H1 (cell line): ENCODE measurements at regions not wholly inside any gene's neighbourhood (a gene's known extent, or its start where the extent isn't known, plus 50 kb on each side); places are given as distances from the start of the nearest gene placed in this dataset.

Experiments used
- CTCF ChIA-PET: fragments of 300-600 bp; sonication (Branson Sonifier 250); formaldehyde crosslinking; loops from one replicate; lab custom pipeline; 2021; ENCODE audit not compliant: partially characterized antibody; lab: Charles Lee
- POLR2A ChIA-PET: fragments of 300-600 bp; sonication (Branson Sonifier 250); formaldehyde crosslinking; loops from one replicate; lab custom pipeline; 2021; ENCODE audit warnings: inconsistent platforms; ENCODE audit not compliant: partially characterized antibody; lab: Charles Lee
- DNase-seq, 2 experiments: peaks; one replicate each; pipeline versions ENCODE4 v3.0.0 to v3.0.0-alpha.2; 2010 to 2022; ENCODE audit warnings: low spot score in 2 of 2, low read depth in 1 of 2, mixed read lengths in 1 of 2
- FAIRE-seq: peaks from 2 replicates; lab custom pipeline; 2011; peaks lifted over from hg19 to GRCh38; lab: Jason Lieb, UNC
- H2AFZ ChIP-seq: 2 replicates; pipeline ENCODE4 v1.8.1; 2012; ENCODE audit warnings: low read length, inconsistent platforms
- H2AK5ac ChIP-seq: 2 replicates; pipeline ENCODE4 v1.6.1; 2013; ENCODE audit warnings: low read depth, low read length
- H2BK120ac ChIP-seq: replicated peaks from 2 replicates; pipeline ENCODE3; 2013; ENCODE audit warnings: low read depth, low read length, inconsistent platforms
- H2BK12ac ChIP-seq: 2 replicates; pipeline ENCODE4 v1.6.1; 2013; ENCODE audit warnings: low read depth, low read length
- H2BK15ac ChIP-seq: 2 replicates; pipeline ENCODE4 v1.6.1; 2013; ENCODE audit warnings: low read length
- H2BK20ac ChIP-seq: 2 replicates; pipeline ENCODE4 v1.6.1; 2013; ENCODE audit warnings: low read length
- H2BK5ac ChIP-seq: 2 replicates; pipeline ENCODE4 v1.6.1; 2013; ENCODE audit warnings: low read depth, low read length
- H3K14ac ChIP-seq: 2 replicates; pipeline ENCODE4 v1.6.1; 2013; ENCODE audit warnings: inconsistent platforms; ENCODE audit not compliant: insufficient read length
- H3K18ac ChIP-seq: 2 replicates; pipeline ENCODE4 v1.6.1; 2013; ENCODE audit warnings: low read length; ENCODE audit errors: extremely low read depth
- H3K23ac ChIP-seq: 2 replicates; pipeline ENCODE4 v1.6.1; 2013; ENCODE audit warnings: inconsistent platforms; ENCODE audit not compliant: insufficient read length
- H3K23me2 ChIP-seq: 2 replicates; pipeline ENCODE4 v1.6.1; 2013; ENCODE audit warnings: low read depth, low read length
- H3K27ac ChIP-seq: 2 replicates; pipeline ENCODE4 v1.6.1; 2011; ENCODE audit warnings: low read depth, low read length, inconsistent platforms
- H3K27me3 ChIP-seq, 4 experiments: replicated peaks in 1 of 4; 1 replicate in 1 of 4; 2 replicates in 3 of 4; pipeline versions ENCODE4 v1.6.1 to v1.8.1; 2011 to 2013; ENCODE audit warnings: low read length in 3 of 4, mild to moderate bottlenecking in 3 of 4, inconsistent platforms in 2 of 4, mixed read lengths in 2 of 4, moderate library complexity in 1 of 4; ENCODE audit not compliant: control insufficient read depth in 3 of 4, insufficient read depth in 3 of 4; ENCODE audit errors: extremely low read depth in 1 of 4
- H3K36me3 ChIP-seq, 4 experiments: 2 replicates each; pipeline versions ENCODE4 v1.6.1 to v1.8.1; 2011 to 2013; ENCODE audit warnings: mild to moderate bottlenecking in 4 of 4, low read length in 3 of 4, moderate library complexity in 2 of 4, control low read depth in 1 of 4, inconsistent platforms in 1 of 4; ENCODE audit not compliant: insufficient read depth in 4 of 4, control insufficient read depth in 2 of 4
- H3K4ac ChIP-seq: replicated peaks from 2 replicates; pipeline ENCODE3; 2013; ENCODE audit warnings: low read length, low read depth, mixed read lengths, inconsistent platforms; ENCODE audit not compliant: insufficient read length
- H3K4me1 ChIP-seq, 4 experiments: replicated peaks in 1 of 4; 1 replicate in 1 of 4; 2 replicates in 3 of 4; pipeline versions ENCODE4 v1.6.1 to v1.8.1; 2011 to 2013; ENCODE audit warnings: low read length in 3 of 4, inconsistent platforms in 2 of 4, mixed read lengths in 1 of 4; ENCODE audit not compliant: insufficient read depth in 4 of 4, control insufficient read depth in 3 of 4
- H3K4me2 ChIP-seq, 2 experiments: 2 replicates each; pipeline versions ENCODE4 v1.6.1 to v1.8.1; 2011 to 2013; ENCODE audit warnings: low read depth in 2 of 2, low read length in 2 of 2, control low read depth in 1 of 2, inconsistent platforms in 1 of 2, mild to moderate bottlenecking in 1 of 2; ENCODE audit not compliant: insufficient read depth in 1 of 2
- H3K4me3 ChIP-seq, 4 experiments: fragments of 200-600, 300-600 bp in 1 of 4; sonication (generic), shearing (Covaris generic), sonication (Bioruptor Twin) in 1 of 4; 2 replicates each; pipeline versions ENCODE4 v1.5.1 to v1.8.1; 2011 to 2016; ENCODE audit warnings: low read length in 4 of 4, low read depth in 3 of 4, control low read depth in 2 of 4, inconsistent platforms in 2 of 4, mild to moderate bottlenecking in 2 of 4, mixed read lengths in 1 of 4, moderate library complexity in 1 of 4; ENCODE audit not compliant: insufficient read depth in 2 of 4; ENCODE audit errors: extremely low read depth in 1 of 4
- H3K56ac ChIP-seq: replicated peaks from 2 replicates; pipeline ENCODE3; 2013; ENCODE audit warnings: low read depth, mild to moderate bottlenecking, mixed read lengths, low read length, inconsistent platforms; ENCODE audit not compliant: insufficient read length
- H3K79me1 ChIP-seq: 2 replicates; pipeline ENCODE4 v1.6.1; 2013; ENCODE audit warnings: low read depth, low read length, control low read depth
- H3K79me2 ChIP-seq, 2 experiments: 2 replicates each; pipeline versions ENCODE4 v1.6.1 to v1.8.1; 2012 to 2013; ENCODE audit warnings: low read length in 2 of 2, mild to moderate bottlenecking in 2 of 2, inconsistent platforms in 1 of 2; ENCODE audit not compliant: insufficient read depth in 2 of 2, control insufficient read depth in 1 of 2
- H3K9ac ChIP-seq, 4 experiments: replicated peaks in 1 of 4; 1 replicate in 1 of 4; 2 replicates in 3 of 4; pipeline versions ENCODE4 v1.6.1 to v1.8.1; 2011 to 2013; ENCODE audit warnings: low read depth in 3 of 4, low read length in 3 of 4, control low read depth in 2 of 4, mild to moderate bottlenecking in 2 of 4, moderate library complexity in 2 of 4, inconsistent platforms in 1 of 4; ENCODE audit errors: extremely low read depth in 1 of 4
- H3K9me3 ChIP-seq, 2 experiments: 2 replicates each; pipeline versions ENCODE4 v1.6.1 to v1.8.1; 2012 to 2013; ENCODE audit warnings: mild to moderate bottlenecking in 2 of 2, moderate library complexity in 2 of 2, control low read depth in 1 of 2, inconsistent platforms in 1 of 2, low read depth in 1 of 2, low read length in 1 of 2, mixed read lengths in 1 of 2; ENCODE audit not compliant: insufficient read depth in 2 of 2
- H4K20me1 ChIP-seq, 2 experiments: replicated peaks in 1 of 2; 2 replicates each; pipeline versions ENCODE3 to v1.8.1; 2011 to 2013; ENCODE audit warnings: inconsistent platforms in 2 of 2, low read length in 2 of 2, mild to moderate bottlenecking in 1 of 2; ENCODE audit not compliant: insufficient read depth in 2 of 2, control insufficient read depth in 1 of 2
- H4K5ac ChIP-seq: 2 replicates; pipeline ENCODE4 v1.6.1; 2013; ENCODE audit warnings: low read length, low read depth, mixed read lengths, inconsistent platforms; ENCODE audit not compliant: insufficient read length
- H4K8ac ChIP-seq: 2 replicates; pipeline ENCODE4 v1.8.0; 2013; ENCODE audit warnings: mild to moderate bottlenecking, moderate library complexity, low read length, inconsistent platforms; ENCODE audit not compliant: insufficient read depth; ENCODE audit errors: extremely low read depth
- H4K91ac ChIP-seq: replicated peaks from 2 replicates; pipeline ENCODE3; 2013; ENCODE audit warnings: low read length, mixed read lengths, inconsistent platforms; ENCODE audit not compliant: insufficient read length
- BACH1 ChIP-seq: IDR thresholded peaks from 2 replicates; pipeline ENCODE4 v1.6.1; 2012; ENCODE audit warnings: low read length, improper control_type of control experiment
- BRCA1 ChIP-seq: IDR thresholded peaks from 2 replicates; pipeline ENCODE4 v1.6.1; 2012; ENCODE audit warnings: low read depth, low read length, improper control_type of control experiment
- CREB1 ChIP-seq: IDR thresholded peaks from 2 replicates; pipeline ENCODE4 v1.6.1; 2012; ENCODE audit warnings: inconsistent platforms
- GABPA ChIP-seq: IDR thresholded peaks from 2 replicates; pipeline ENCODE4 v1.6.1; 2011; ENCODE audit warnings: mild to moderate bottlenecking, low read length, moderate library complexity, borderline replicate concordance; ENCODE audit not compliant: insufficient read depth
- KDM1A ChIP-seq: fragments of 200-600, 300-600 bp; sonication (generic); IDR thresholded peaks from 2 replicates; pipeline ENCODE4 v1.7.1; 2016; ENCODE audit warnings: mild to moderate bottlenecking, low read length, borderline replicate concordance
- POLR2AphosphoS5 ChIP-seq: IDR thresholded peaks from 2 replicates; pipeline ENCODE4 v1.6.1; 2011; ENCODE audit warnings: low read depth, low read length
- RFX5 ChIP-seq: IDR thresholded peaks from 2 replicates; pipeline ENCODE4 v1.6.1; 2011; ENCODE audit warnings: low read depth, low read length, improper control_type of control experiment, borderline replicate concordance
- SAP30 ChIP-seq: fragments of 300-600 bp; sonication (generic); IDR thresholded peaks from 2 replicates; pipeline ENCODE4 v1.7.1; 2012; ENCODE audit warnings: low read length, moderate library complexity, mild to moderate bottlenecking, inconsistent platforms; ENCODE audit not compliant: insufficient read depth, insufficient replicate concordance
- SIRT6 ChIP-seq: IDR thresholded peaks from one replicate; pipeline ENCODE4 v1.7.1; 2012; ENCODE audit warnings: low read length, inconsistent platforms
- SP1 ChIP-seq: IDR thresholded peaks from 2 replicates; pipeline ENCODE4 v1.6.1; 2011; ENCODE audit warnings: low read depth, low read length
- TAF7 ChIP-seq: optimal IDR thresholded peaks from 2 replicates; pipeline ENCODE3; 2011; ENCODE audit warnings: low read depth, mild to moderate bottlenecking, inconsistent platforms, low read length, moderate library complexity, borderline replicate concordance
- TBP ChIP-seq: IDR thresholded peaks from 2 replicates; pipeline ENCODE4 v1.6.1; 2011; ENCODE audit warnings: low read depth, low read length, improper control_type of control experiment
- WGBS, 2 experiments: shearing (Covaris generic) in 1 of 2; methylation state at CpG; one replicate each; pipeline versions ENCODE4 v1.1.6 to v1.1.7; 2013 to 2015; ENCODE audit warnings: low lambda C conversion rate in 2 of 2, mixed read lengths in 2 of 2, inconsistent platforms in 1 of 2, low coverage in 1 of 2, missing lambda C conversion rate in 1 of 2; ENCODE audit not compliant: insufficient replicate concordance in 2 of 2, insufficient coverage in 1 of 2, insufficient read length in 1 of 2; ENCODE audit errors: extremely low coverage in 1 of 2, missing lambda C conversion rate in 1 of 2; 5-methylcytosine and 5-hydroxymethylcytosine counted together

DNA sequence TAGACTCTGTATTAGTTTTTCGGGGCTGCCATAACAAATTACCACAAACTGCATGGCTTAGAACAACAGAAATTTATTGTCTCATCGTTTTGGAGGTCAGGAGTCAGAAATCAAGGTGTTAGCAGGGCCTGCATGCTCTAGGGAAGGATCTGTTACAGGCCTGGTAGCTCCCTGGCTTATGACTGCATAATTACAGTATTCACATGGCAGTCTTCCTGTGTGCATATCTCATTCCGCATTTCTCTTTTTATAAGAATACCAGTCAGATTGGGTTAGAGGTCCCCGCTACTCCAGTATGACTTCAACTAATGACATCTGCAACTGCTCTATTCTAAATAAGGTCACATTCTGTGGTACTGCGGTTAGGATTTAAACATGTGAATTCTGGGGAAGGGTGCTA is 59.3 kb upstream of the SLC2A12 start:
- Histone ChIP-seq H3K14ac (no peak overlapping the region), H3K4me1 (no peaks in the 10 kb centered on the region), H2BK120ac (no peak overlapping the region), H3K27ac (no peak overlapping the region), H2BK5ac (no peak overlapping the region), H4K5ac (no peak overlapping the region), H3K79me1 (no peaks in the 10 kb centered on the region), H3K4ac (no peak overlapping the region), H3K23ac (no peak overlapping the region), H3K23me2 (no peaks in the 10 kb centered on the region), H4K8ac (no peak overlapping the region), H4K91ac (no peak overlapping the region), H2AK5ac (no peak overlapping the region), H2BK15ac (no peak overlapping the region), H2AFZ (no peak overlapping the region), H3K27me3 (no peaks in the 10 kb centered on the region), H3K79me2 (no peaks in the 10 kb centered on the region), H2BK20ac (no peak overlapping the region), H3K4me3 (no peak overlapping the region), H3K4me2 (no peak overlapping the region), H2BK12ac (no peak overlapping the region), H3K9ac (no peak overlapping the region), H3K56ac (no peak overlapping the region), H3K9me3 (no peaks in the 10 kb centered on the region), H4K20me1 (no peaks in the 10 kb centered on the region)
- WGBS, 2 experiments: 87% methylated on average over 5 of the region's 5 CpGs; no CpG with 5 or more reads in 1 of the 2 experiments
- ChIA-PET POLR2A (interaction anchor here (0.8 kb wide), 1 partner anchor 9 kb away, joined by 3 read pairs; no protein-coding TSS in a partner anchor), CTCF (interaction anchor here (0.6 to 9.3 kb wide), 42 partner anchors 11 to 892 kb away, joined by 3 to 116 read pairs (median 3); no protein-coding TSS in a partner anchor)
- DNase-seq: no peak
- no peak for TF ChIP-seq RFX5
- no peak for TF ChIP-seq TBP
- no peak for TF ChIP-seq BACH1
- TF ChIP-seq SAP30: no peak
- no peak for TF ChIP-seq GABPA
- no peak for TF ChIP-seq POLR2AphosphoS5
- TF ChIP-seq KDM1A: no peak
- no peak for TF ChIP-seq TAF7
- no peak for TF ChIP-seq SP1
- TF ChIP-seq BRCA1: no peak
- TF ChIP-seq CREB1: no peak
- TF ChIP-seq SIRT6: no peak
- TF ChIP-seq, all 59 proteins: peak for 0
- no peaks in the 10 kb centered on the region for H3K36me3 ChIP-seq
- H3K18ac ChIP-seq: no peak overlapping the region
- FAIRE-seq: no peak
